COLO668 (cell line): ENCODE measurements at regions not wholly inside any gene's neighbourhood (a gene's known extent, or its start where the extent isn't known, plus 50 kb on each side); places are given as distances from the start of the nearest gene placed in this dataset.
"Not testable (repeated sequence)": the region's sequence is repeated elsewhere in the genome, so short reads cannot be mapped to it uniquely, and the experiment has no call there.

ENCODE experiments used
- DNase-seq: peaks from one replicate; lab custom pipeline; 2025; ENCODE audit not compliant: unreplicated experiment; lab: John Stamatoyannopoulos, UW

DNA sequence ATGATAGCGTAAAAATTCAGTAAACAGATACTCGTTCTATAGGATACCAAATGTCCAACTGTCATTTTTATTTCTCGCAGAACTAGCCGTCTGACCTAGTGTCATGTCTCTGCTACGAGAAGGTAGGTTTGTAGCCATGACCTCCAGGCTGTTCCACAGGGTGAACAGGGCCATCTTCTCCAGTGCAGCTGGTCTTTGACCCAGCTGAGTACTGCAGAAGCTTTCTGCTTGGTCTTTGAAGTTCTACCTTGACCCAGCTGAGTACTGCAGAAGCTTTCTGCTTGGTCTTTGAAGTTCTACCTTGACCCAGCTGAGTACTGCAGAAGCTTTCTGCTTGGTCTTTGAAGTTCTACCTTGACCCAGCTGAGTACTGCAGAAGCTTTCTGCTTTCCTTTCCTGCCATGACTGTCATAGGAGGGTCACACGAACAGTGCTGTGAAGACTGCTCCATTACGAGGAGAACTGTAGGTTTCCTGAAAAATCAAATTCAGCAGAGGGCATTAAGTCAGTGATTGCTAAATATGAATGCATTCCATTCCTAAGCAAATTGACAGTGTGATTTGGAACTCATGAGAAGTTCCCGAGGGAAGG lies 532.8 kb upstream of the NRP1 start:
- not testable (repeated sequence) for DNase-seq

DNA sequence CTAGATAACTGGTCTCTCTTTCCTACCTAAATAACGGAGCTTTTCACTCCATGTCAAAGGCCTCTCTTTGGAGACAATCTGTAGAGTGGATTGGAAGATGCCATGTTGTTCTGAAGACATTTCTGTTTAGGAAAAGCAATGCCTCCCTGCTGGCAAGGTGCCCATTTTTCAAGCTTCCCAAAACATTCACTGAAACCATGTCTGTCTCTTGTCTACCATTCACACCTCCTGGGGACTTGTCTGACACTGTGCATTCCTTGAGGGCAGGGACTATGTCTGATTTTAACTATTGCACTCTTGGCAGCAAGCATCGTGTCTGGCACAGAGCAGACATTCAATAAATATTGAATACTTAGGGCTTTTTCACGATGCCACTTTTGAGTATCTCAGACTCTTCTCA lies 528.9 kb upstream of the NRP1 start:
- no peak for DNase-seq

DNA sequence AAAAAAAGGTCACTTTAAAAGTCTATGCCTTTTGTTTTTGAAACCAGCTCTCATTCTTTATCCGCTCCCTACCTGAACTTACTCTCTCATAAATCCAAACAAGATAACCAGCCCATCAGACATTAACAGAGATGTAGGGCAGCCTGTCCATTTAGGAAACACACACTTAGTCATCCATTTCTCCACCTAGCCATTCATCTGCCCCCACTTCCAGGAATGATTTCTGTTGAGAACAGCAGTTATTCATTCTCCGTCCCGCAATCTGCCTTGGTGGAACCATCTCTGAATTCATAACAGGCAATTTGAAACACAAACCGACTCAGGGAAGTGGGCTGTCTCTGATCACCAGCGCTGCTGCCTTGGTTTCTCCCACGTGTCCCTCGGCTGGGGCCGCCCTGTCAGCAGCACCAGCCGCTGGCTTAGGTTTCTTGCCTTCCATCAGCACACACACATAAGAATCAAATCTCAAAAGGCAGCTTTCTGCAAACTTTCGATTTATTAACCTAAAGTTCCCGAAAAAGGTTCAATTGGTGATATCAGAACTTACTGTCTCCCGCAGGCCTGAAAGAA lies 528.2 kb upstream of the NRP1 start:
- DNase-seq, result no peak

DNA sequence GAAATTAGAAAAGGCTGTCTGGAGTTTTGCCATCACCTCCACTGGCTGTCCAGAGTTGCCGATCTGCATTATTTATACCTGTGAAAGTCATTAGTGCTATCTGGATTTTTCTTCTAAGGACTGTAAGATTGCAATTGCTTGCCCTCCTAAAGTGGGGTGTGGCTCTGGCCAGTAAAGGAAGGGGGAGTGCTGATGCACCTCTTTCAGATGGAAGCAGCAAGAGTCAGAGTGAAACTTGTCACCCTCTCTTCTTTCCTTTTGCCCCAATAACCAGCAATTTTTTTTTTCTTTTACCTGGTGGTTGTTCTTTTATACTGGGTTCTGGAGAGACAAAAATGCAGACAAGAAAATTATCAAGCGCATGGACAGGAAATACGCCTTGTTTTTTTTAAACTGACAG lies 527.4 kb upstream of the NRP1 start:
- no peak for DNase-seq

DNA sequence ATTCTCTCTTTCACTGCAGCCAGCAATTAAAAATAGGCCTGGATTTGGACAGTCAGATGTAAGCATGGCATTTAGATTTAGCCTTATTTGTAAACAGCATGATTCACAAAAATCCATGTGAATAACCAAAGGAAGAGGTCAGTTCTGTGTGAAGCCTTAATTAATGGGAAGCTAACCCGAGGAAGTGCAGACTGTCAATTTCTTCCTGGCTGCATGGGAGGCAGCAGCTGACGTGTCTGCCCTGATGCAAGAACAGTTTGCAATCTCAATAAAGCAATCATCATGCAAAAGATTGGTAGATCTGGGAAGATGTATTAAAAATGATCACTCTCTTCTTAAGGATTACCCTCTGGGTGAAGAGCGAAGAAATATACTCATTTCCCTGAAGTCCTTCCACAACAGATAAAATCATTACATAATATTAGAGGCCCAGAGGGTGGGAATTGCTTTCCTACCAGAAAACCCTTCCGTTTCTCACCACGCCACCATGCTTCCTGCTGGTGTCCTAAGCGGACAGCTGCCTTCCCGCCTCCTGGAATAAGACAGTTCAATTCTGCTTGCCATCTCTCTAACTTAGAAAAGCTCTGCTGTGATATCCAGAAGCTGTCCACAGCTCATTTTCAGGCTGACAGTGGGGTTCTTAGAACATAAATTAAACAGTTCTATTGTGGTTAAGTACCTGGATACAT lies 526.7 kb upstream of the NRP1 start:
- no peak for DNase-seq

DNA sequence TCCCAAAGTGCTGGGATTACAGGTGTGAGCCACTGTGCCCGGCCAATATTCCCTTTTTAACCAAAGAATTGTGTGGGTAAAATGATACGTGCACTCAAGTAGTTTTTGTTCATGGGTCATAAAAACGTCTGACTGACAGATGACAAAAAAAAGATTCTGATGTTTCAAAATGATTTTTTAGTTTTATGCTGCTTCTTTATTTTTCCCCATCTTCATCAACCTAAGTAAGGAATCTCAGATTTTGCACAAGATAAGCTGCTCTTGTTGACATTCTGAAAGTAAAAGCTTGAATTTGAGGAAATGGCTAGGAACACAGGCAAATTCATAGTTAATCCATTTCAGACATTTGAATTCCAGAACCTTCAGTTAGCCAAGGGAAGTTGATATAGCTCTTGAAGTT lies 526.1 kb upstream of the NRP1 start:
- DNase-seq, result no peak

DNA sequence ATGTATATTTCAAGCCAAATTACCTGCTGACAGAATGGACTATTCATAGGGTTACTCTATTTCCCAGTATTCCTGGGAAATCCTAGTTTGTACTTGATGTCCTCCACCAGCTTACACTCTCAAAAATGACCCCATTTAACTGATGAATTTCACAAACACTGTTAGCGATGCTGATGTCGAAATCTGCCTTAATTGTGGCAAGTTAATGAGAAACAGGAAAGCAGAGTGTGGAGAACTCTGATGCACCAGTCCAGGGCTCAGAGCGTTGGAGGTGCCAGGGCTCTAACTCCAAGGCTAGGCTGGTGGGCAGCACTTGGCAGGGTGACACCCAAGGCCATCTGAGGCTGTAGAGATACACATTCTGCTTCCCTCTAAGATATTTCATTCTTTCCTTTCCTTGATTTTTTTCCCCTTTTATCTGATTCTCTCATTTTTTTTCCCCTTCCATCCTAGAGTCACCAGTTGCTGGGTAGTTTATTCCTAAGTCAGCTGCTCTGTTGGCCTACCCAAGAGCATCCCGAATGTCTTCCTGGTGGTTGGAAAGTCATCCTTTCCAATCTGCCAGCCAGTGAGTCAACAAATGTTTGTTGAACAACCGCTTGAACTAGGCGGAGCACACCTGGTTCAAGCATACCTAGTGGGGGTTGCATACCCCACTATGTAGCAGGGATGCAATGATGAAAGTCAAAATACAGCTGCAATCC lies 525.0 kb upstream of the NRP1 start:
- peak; percentile 4 for DNase-seq

DNA sequence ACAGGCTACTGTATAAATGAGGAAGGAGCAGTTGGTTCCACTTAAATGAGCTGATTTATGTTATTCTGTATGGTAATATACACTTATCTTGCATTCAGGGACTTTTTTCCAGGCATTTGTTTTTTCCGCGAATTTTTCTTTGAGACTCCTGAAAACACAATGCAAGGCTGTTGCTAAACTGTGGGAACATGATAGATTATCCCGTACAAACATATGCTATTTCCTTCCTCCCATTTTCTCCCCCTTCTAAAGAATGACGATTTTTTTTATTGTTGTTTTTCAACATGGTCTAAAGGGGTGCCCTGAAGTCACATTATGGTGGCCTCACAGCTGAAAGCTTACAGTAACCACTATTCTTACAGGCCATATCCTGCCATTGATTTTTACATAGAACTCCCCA lies 523.9 kb upstream of the NRP1 start:
- DNase-seq, result no peak

DNA sequence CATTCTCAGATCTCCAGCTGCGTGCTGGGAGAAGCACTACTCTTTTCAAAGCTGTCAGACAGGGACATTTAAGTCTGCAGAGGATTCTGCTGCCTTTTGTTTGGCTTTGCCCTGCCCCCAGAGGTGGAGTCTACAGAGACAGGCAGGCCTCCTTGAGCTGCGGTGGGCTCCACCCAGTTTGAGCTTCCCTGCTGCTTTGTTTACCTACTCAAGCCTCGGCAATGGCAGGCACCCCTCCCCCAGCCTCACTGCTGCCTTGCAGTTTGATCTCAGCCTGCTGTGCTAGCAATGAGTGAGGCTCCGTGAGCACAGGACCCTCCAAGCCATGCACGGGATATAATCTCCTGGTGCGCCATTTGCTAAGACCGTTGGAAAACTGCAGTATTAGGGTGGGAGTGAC lies 518.8 kb upstream of the NRP1 start:
- not testable (repeated sequence) for DNase-seq

DNA sequence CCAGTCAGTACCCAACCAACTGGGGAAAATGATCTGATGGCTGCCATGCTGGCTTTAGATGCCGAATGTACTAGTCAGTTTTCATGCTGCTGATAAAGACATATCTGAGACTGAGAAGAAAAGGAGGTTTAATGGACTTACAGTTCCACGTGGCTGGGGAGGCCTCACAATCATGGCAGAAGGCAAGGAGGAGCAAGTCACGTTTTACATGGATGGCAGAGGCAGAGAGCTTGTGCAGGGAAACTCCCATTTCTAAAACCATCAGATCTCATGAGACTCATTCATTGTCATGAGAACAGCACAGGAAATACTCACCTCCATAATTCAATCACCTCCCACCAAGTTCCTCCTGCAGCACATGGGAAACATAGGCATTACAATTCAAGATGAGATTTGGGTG lies 508.9 kb upstream of the NRP1 start:
- DNase-seq, result no peak

DNA sequence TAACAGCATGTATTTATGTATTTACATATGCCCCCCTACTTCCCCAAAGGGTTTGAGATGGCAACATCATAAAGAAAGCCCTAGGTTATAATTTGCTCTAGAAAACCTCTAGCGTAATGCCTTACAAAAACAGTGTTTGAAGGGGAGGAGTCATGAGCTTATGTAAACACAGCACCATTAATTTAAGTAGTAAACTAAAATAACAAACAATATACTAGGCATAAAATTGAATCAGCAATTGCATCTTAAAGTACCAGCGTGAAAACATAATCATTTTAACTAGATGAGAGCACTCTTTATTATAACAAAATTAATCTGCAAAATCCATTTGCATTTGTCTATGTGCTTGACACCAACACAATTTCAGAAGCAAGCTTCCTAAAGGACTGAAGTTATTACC lies 507.2 kb upstream of the NRP1 start:
- DNase-seq, result no peak

DNA sequence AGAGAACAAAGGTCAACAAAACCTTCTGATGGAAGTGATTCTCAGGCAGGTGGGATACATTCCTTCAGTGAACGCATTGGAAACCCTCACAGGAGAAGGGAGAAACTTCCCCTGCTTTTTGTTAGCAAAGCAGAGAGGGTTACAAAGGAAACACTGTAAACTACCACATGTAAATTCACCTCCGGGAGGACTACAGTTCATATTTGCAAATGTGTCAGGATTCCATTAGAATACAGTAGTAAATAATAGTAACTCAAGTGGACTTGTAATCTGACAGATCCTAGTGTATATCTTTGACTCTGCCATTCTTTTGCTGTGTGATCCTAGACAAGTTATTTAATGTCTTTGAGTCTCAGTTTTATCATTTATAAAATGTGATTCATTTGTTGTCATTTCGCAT lies 504.3 kb upstream of the NRP1 start:
- no peak for DNase-seq

DNA sequence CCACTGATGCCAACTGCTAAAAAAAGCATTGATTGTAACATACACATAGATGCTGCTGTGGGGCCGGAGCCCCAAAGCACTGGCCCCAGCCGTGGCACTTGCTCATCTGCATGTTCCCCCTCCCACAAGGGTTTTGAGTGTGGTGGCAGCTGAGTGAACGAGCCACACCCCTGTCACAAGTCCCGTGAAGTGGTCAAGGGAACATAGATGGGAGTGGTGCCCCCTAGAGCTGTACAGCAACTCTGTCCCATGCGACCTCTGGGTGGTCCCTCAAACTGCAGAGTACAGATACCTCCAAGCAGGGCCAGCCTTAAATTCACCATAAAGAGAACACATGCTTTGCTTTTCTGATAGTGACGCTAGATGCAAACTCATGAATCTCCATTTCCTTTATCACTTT lies 503.3 kb upstream of the NRP1 start:
- no peak for DNase-seq

DNA sequence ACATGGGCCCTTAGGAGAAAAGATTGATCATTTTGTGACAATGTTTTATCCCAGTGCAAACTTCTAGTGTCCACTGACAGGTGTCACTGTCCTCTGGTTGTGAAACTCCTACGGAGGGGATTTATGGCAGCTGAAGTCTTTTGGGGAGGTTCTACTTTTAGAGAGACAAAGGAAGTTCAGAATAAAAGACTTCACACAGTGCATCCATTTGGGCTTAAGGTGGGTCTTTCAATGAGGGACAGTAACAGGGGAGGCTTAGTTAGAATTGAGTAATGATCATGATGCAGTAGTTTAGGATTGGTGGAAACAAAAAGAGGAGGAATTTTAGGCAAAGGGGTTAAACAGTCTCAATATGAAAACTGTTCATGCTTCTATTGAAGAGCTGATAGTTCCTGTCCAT lies 501.1 kb upstream of the NRP1 start:
- no peak for DNase-seq

DNA sequence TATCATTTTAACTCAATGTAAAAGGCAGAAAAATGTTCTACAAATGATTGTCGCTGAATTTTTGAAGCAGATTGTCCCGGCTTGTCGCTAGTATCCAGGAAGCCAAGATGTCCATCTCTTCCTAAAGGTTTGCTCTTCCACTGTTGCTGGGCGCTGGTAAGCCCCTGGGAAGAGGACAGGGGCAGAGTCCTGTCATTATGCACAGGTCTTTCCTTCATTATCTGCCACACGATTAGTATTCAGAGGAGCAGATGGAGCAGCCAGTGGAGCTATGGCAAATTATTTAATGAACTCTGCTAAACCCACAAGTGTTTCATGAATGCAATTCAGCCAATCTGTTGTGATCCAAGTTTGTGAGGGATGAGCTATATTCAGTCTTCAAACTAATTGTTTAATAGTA lies 499.1 kb upstream of the NRP1 start:
- no peak for DNase-seq

DNA sequence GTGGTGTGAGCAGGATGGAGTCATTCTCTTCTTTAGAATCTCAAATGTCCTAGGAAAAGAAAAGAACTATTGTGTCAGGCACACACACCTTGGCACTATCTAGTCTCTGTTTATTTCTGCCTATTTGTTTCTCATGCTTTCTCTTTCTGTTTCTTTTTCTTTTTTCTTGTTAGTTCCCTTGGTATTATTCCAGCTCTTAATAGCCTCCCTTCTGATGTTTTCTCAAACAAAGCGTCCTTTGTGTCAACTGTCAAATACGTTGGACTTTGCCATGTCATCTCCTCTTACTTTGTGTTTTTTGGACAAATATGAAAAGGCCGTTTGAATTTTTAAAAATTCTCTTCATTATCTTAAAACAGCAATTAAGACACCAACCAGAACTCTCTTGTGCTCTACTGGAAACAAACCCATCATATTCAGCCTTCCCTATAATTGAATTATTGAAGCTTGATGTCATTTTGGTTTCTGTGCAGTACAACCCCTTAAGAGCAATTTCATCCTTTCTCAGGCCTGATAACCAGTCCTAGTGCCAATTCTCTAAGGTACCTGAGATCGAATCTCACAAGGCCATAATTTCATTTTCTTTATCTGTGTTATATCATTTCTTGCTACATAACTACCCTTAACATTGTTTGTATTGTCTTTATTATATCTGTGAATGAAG lies 497.8 kb upstream of the NRP1 start:
- DNase-seq, result no peak

DNA sequence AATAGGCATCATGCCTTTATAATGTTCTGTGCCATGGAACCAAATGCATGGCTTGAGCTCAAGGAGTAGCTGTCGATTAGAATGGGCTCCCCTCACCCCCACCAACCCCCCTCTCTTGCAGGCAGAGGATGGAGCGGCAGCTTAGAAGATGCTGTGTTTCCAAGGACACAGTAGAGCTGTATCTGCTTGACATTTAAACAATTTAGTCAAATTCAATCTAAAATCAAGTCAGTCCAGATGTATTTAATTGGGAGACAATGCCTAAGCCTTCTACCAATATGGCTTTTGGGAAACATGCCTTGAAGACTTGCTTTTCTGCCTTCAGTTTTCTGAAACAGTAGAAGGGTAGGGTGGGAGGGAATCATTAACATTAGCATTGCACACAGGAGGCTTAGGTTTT lies 497.1 kb upstream of the NRP1 start:
- DNase-seq, result no peak

DNA sequence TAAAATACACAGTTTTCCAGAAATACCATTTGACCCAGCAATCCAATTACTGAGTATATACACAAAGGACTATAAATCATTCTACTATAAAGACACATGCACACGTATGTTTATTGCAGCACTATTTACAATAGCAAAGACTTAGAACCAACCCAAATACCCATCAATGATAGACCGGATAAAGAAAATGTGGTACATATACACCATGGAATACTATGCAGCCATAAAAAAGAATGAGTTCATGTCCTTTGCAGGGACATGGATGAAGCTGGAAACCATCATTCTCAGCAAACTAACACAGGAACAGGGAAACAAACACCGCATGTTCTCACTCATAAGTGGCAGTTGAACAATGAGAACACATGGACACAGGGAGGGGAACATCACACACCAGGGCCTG lies 495.4 kb upstream of the NRP1 start:
- not testable (repeated sequence) for DNase-seq

DNA sequence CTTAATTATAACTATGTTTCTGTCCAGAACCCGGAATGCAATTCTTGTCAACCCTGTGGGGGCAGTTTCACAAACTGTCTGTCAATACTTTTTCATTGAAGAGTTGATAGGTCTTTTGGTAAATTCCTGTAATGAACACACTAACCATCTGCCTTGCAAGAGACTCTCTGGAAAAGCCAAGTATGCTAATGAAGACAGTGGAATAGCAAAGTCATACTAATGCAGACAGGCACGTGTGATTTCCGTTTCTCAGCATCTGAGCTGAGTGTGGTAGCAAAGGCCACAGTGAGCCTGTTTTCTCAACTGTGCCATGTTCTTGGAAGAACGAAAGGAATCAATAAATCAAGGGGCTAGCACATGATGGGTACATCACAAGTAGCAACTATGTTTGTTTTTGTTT lies 494.1 kb upstream of the NRP1 start:
- DNase-seq, result no peak

DNA sequence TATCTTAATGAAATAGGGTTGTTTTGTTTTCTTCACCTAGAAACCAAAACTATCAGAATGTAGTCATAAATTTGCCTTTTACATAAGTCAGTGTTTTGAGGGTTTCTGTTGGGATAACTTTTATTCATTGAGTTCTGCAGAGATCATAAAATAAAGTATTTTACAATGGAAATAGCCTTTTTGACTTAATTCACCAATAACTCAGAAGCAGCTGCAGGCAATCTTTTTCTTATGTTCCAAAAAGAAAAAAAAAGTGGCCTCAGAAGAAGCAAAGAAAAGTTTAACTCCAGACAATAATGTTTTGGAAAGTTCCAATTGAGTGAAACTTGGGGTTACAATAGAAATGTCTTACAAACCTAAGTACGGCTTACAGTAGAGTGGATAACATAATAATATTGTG lies 491.7 kb upstream of the NRP1 start:
- no peak for DNase-seq

DNA sequence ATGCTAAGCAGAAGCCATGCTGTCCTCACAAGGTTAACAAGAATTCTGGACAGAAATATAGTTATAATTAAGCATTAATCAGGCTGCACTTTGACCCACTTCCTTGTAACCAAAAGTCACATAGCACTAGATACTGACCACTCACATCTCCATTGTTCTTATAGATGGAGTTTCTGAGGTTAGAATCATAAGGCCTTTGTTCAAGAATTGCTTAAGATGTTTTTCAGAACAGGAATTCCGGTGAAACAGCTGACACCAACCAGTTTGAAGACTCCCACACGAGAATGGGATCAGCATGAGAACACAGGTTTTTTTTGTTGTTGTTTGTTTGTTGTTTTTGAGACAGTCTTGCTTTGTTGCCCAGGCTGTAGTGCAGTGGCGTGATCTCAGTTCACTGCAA lies 488.3 kb upstream of the NRP1 start:
- DNase-seq, result no peak

DNA sequence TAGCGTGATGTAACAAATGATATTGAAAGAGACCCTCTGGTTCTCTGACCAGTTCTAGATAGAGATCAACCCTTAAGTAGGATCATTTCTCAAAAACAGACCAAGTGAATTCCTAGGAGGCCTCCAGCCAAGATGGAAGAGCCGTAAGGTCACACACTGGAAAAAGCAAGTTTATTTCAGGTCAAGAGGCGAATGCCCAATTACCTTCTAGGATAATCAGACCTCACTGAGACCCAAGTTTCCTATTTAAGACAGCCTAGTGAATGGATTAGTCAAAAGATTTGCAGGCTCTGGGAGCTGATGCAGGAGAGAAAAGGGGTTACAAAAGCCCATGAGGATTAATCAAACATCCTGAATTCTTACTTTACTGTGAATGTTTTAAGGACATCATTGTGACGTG lies 486.1 kb upstream of the NRP1 start:
- no peak for DNase-seq
